ENCODE measurements at regions not wholly inside any gene's neighbourhood (a gene's known extent, or its start where the extent isn't known, plus 50 kb on each side); places are given as distances from the start of the nearest gene placed in this dataset.
A peak's percentile ranks its signal among the peaks of the same experiment; 100 is the strongest.

GRCh38 chr2:43025709-43026295 is 200.6 kb downstream of the ZFP36L2 start:
- FAIRE-seq: no peak

GRCh38 chr2:43024515-43025011 is 201.8 kb downstream of the ZFP36L2 start:
- FAIRE-seq (no peak), DNase-seq (ENCODE audit: low spot score in 2 of 2) (peak; percentile 56 to 72)

More at GRCh38 chr2:43025709-43026295, 200.6 kb downstream of the ZFP36L2 start:
- no peak for DNase-seq (ENCODE audit: low spot score in 2 of 2)

- DNase-seq (ENCODE audit: low spot score in 2 of 2) (no peak), FAIRE-seq (no peak)
Observed at GRCh38 chr2:43023791-43024514, 202.5 kb downstream of the ZFP36L2 start.

GRCh38 chr2:43022896-43023295 is 203.5 kb downstream of the ZFP36L2 start:
- FAIRE-seq (no peak), DNase-seq (ENCODE audit: low spot score in 2 of 2) (no peak)

- peak in 1 of 2 donors; percentile 60 for DNase-seq (ENCODE audit: low spot score in 2 of 2)
- no peak for FAIRE-seq
Observed at GRCh38 chr2:43021791-43022509, 204.5 kb downstream of the ZFP36L2 start.

- no peak for FAIRE-seq
- DNase-seq (ENCODE audit: low spot score in 2 of 2): no peak
Observed at GRCh38 chr2:43020990-43021669, 205.3 kb downstream of the ZFP36L2 start.

- no peak for FAIRE-seq
Observed at GRCh38 chr2:43020296-43020695, 206.1 kb downstream of the ZFP36L2 start.

GRCh38 chr2:43019536-43020183 is 206.7 kb downstream of the ZFP36L2 start:
- FAIRE-seq: no peak

More at GRCh38 chr2:43020296-43020695, 206.1 kb downstream of the ZFP36L2 start:
- no peak for DNase-seq (ENCODE audit: low spot score in 2 of 2)

GRCh38 chr2:43019025-43019367 is 207.4 kb downstream of the ZFP36L2 start:
- FAIRE-seq (no peak), DNase-seq (ENCODE audit: low spot score in 2 of 2) (no peak)

More at GRCh38 chr2:43019536-43020183, 206.7 kb downstream of the ZFP36L2 start:
- no peak for DNase-seq (ENCODE audit: low spot score in 2 of 2)

- DNase-seq (ENCODE audit: low spot score in 2 of 2): no peak
- FAIRE-seq: no peak
Observed at GRCh38 chr2:43018179-43019024, 208.0 kb downstream of the ZFP36L2 start.

- DNase-seq (ENCODE audit: low spot score in 2 of 2): no peak
- FAIRE-seq: no peak
Observed at GRCh38 chr2:43013821-43014345, 212.5 kb downstream of the ZFP36L2 start.

- FAIRE-seq (peak; percentile 80), DNase-seq (ENCODE audit: low spot score in 2 of 2) (no peak)
Observed at GRCh38 chr2:43012966-43013365, 213.4 kb downstream of the ZFP36L2 start.

GRCh38 chr2:43011158-43011491 is 215.3 kb downstream of the ZFP36L2 start:
- no peak for FAIRE-seq
- DNase-seq (ENCODE audit: low spot score in 2 of 2): no peak

- DNase-seq (ENCODE audit: low spot score in 2 of 2) (no peak), FAIRE-seq (no peak)
Observed at GRCh38 chr2:43010438-43011157, 215.8 kb downstream of the ZFP36L2 start.

GRCh38 chr2:43009448-43009847 is 217.0 kb downstream of the ZFP36L2 start:
- DNase-seq (ENCODE audit: low spot score in 2 of 2) (no peak), FAIRE-seq (no peak)

- DNase-seq (ENCODE audit: low spot score in 2 of 2): no peak
- FAIRE-seq: no peak
Observed at GRCh38 chr2:43008388-43008787, 216.0 kb upstream of the HAAO start.

- FAIRE-seq (no peak), DNase-seq (ENCODE audit: low spot score in 2 of 2) (no peak)
Observed at GRCh38 chr2:43007901-43008300, 215.5 kb upstream of the HAAO start.

- FAIRE-seq (no peak), DNase-seq (ENCODE audit: low spot score in 2 of 2) (no peak)
Observed at GRCh38 chr2:43006834-43007543, 214.6 kb upstream of the HAAO start.

Measured in frontal cortex (tissue), 3 donors.